Loucy (cell line): ENCODE measurements at regions not wholly inside any gene's neighbourhood (a gene's known extent, or its start where the extent isn't known, plus 50 kb on each side); places are given as distances from the start of the nearest gene placed in this dataset.

Experiments used
- H2AFZ ChIP-seq: fragments of 200-600 bp; sonication (generic); 2 replicates; pipeline ENCODE4 v1.6.0; 2016; ENCODE audit warnings: antibody characterized with exemption, mild to moderate bottlenecking, low read length, moderate library complexity
- H3F3A ChIP-seq: fragments of 200-600 bp; 2 replicates; pipeline ENCODE4 v1.6.0; 2016; ENCODE audit warnings: antibody characterized with exemption, low read depth, mild to moderate bottlenecking
- H3K27me3 ChIP-seq: fragments of 200-600 bp; sonication (generic); 2 replicates; pipeline ENCODE4 v1.6.1; 2014; ENCODE audit warnings: low read length, mild to moderate bottlenecking; ENCODE audit not compliant: insufficient read depth, poor library complexity, severe bottlenecking
- H3K36me3 ChIP-seq: fragments of 200-600 bp; sonication (generic); 2 replicates; pipeline ENCODE4 v1.6.1; 2016; ENCODE audit warnings: low read length; ENCODE audit not compliant: insufficient read depth
- H3K4me1 ChIP-seq: fragments of 200-600 bp; sonication (generic); 2 replicates; pipeline ENCODE4 v1.5.1; 2014; ENCODE audit warnings: low read length, mild to moderate bottlenecking; ENCODE audit not compliant: insufficient read depth, poor library complexity, severe bottlenecking
- H3K4me2 ChIP-seq: fragments of 200-600 bp; sonication (generic); 2 replicates; pipeline ENCODE4 v1.6.0; 2014; ENCODE audit warnings: antibody characterized with exemption, low read length, low read depth, mild to moderate bottlenecking; ENCODE audit not compliant: poor library complexity, severe bottlenecking
- H3K4me3 ChIP-seq: fragments of 200-600 bp; sonication (generic); 2 replicates; pipeline ENCODE4 v1.5.1; 2014; ENCODE audit warnings: low read length, mild to moderate bottlenecking, mixed read lengths; ENCODE audit not compliant: poor library complexity, severe bottlenecking
- H3K79me2 ChIP-seq: fragments of 200-600 bp; sonication (generic); 2 replicates; pipeline ENCODE4 v1.6.1; 2014; ENCODE audit warnings: low read length; ENCODE audit not compliant: insufficient read depth
- H3K9ac ChIP-seq: fragments of 200-600 bp; sonication (generic); 2 replicates; pipeline ENCODE4 v1.6.0; 2014; ENCODE audit warnings: mild to moderate bottlenecking, low read depth, low read length, moderate library complexity; ENCODE audit not compliant: poor library complexity, severe bottlenecking
- H3K9me2 ChIP-seq: fragments of 200-600 bp; sonication (generic); replicated peaks from 2 replicates; pipeline ENCODE4 v1.6.1; 2016; ENCODE audit warnings: low read depth, low read length, mixed read lengths
- H3K9me3 ChIP-seq: fragments of 200-600 bp; sonication (generic); 2 replicates; pipeline ENCODE4 v1.6.1; 2014; ENCODE audit warnings: mild to moderate bottlenecking, antibody characterized with exemption, low read length, low read depth; ENCODE audit not compliant: insufficient read depth
- H4K20me1 ChIP-seq: fragments of 200-600 bp; sonication (generic); 2 replicates; pipeline ENCODE4 v1.6.0; 2014; ENCODE audit warnings: antibody characterized with exemption, low read length, mild to moderate bottlenecking; ENCODE audit not compliant: insufficient read depth, poor library complexity, severe bottlenecking
- CTCF ChIP-seq: fragments of 200-600 bp; sonication (generic); conservative IDR thresholded peaks from 2 replicates; pipeline ENCODE4 v1.5.1; 2014; ENCODE audit warnings: mild to moderate bottlenecking, antibody characterized with exemption, low read length
- EZH2phosphoT487 ChIP-seq: fragments of 200-600 bp; IDR thresholded peaks from 2 replicates; pipeline ENCODE4 v1.6.1; 2018; ENCODE audit warnings: antibody characterized with exemption, mild to moderate bottlenecking, moderate library complexity, borderline replicate concordance

- Histone ChIP-seq H3K9ac (no peak overlapping the region), H2AFZ (no peak overlapping the region), H3K4me2 (no peak overlapping the region), H3K4me1 (no peaks in the 10 kb centered on the region), H3K4me3 (no peak overlapping the region), H3F3A (no peaks in the 10 kb centered on the region), H3K36me3 (no peaks in the 10 kb centered on the region), H4K20me1 (no peaks in the 10 kb centered on the region), H3K9me2 (no peaks in the 10 kb centered on the region), H3K27me3 (no peaks in the 10 kb centered on the region), H3K9me3 (peaks cover 4% of the 10 kb centered on the region; the same call in 1 of the 2 replicates), H3K79me2 (no peaks in the 10 kb centered on the region)
- no peak for TF ChIP-seq CTCF
- no peak for TF ChIP-seq EZH2phosphoT487
Measured at GRCh38 chr19:29378126-29378525, 147.7 kb upstream of the VSTM2B start.

GRCh38 chr19:29378543-29379080 lies 147.2 kb upstream of the VSTM2B start:
- Histone ChIP-seq H3K79me2 (no peaks in the 10 kb centered on the region), H3F3A (no peaks in the 10 kb centered on the region), H3K36me3 (no peaks in the 10 kb centered on the region), H3K9me3 (no peaks in the 10 kb centered on the region; the same call in 1 of the 2 replicates), H2AFZ (no peak overlapping the region), H3K9me2 (no peaks in the 10 kb centered on the region), H3K9ac (no peak overlapping the region), H4K20me1 (no peaks in the 10 kb centered on the region), H3K27me3 (no peaks in the 10 kb centered on the region), H3K4me1 (no peaks in the 10 kb centered on the region), H3K4me2 (no peak overlapping the region), H3K4me3 (no peak overlapping the region)
- TF ChIP-seq CTCF (no peak), EZH2phosphoT487 (no peak)

- Histone ChIP-seq H3F3A (no peaks in the 10 kb centered on the region), H3K4me1 (no peaks in the 10 kb centered on the region), H3K9ac (no peak overlapping the region), H3K4me3 (no peak overlapping the region), H3K79me2 (no peaks in the 10 kb centered on the region), H3K27me3 (no peaks in the 10 kb centered on the region), H3K36me3 (no peaks in the 10 kb centered on the region), H2AFZ (no peak overlapping the region), H3K4me2 (no peak overlapping the region), H4K20me1 (no peaks in the 10 kb centered on the region), H3K9me3 (no peaks in the 10 kb centered on the region; the same call in 1 of the 2 replicates), H3K9me2 (no peaks in the 10 kb centered on the region)
- TF ChIP-seq EZH2phosphoT487 (no peak), CTCF (no peak)
Measured at GRCh38 chr19:29379257-29380021, 146.4 kb upstream of the VSTM2B start.
